ENCODE measurements at regions not wholly inside any gene's neighbourhood (a gene's known extent, or its start where the extent isn't known, plus 50 kb on each side); places are given as distances from the start of the nearest gene placed in this dataset.

GRCh38 chr4:85368240-85368639 lies 106.7 kb upstream of the ARHGAP24 start:
- TF ChIP-seq CTCF (IDR thresholded peaks at IDR 0.05) (no peak), POLR2A (IDR thresholded peaks at IDR 0.05) (no peak)
